Ovary (tissue), 3 donors: ENCODE measurements at regions not wholly inside any gene's neighbourhood (a gene's known extent, or its start where the extent isn't known, plus 50 kb on each side); places are given as distances from the start of the nearest gene placed in this dataset.

Source experiments
- EP300 ChIP-seq: sonication (generic); formaldehyde crosslinking; IDR thresholded peaks from one replicate; pipeline ENCODE4 v1.6.1; 2017; ENCODE audit warnings: antibody characterized with exemption
- POLR2A ChIP-seq: fragments of 450-650 bp; IDR thresholded peaks from one replicate; pipeline ENCODE4 v1.6.1; 2017; ENCODE audit warnings: antibody characterized with exemption, mild to moderate bottlenecking, moderate library complexity
- TF ChIP-seq, protein P1 (sequence below), 3 donors: fragments of 450-650 bp in 2 of 3; fragments of 200-600 bp in 1 of 3; IDR thresholded peaks; one replicate each; pipeline versions ENCODE4 v1.5.1 to v1.8.0; 2016 to 2022; ENCODE audit warnings: antibody characterized with exemption in 3 of 3, mild to moderate bottlenecking in 1 of 3
- donor health status: DM: no; HTN: no; CAD: no.

- TF ChIP-seq, protein P1, sequence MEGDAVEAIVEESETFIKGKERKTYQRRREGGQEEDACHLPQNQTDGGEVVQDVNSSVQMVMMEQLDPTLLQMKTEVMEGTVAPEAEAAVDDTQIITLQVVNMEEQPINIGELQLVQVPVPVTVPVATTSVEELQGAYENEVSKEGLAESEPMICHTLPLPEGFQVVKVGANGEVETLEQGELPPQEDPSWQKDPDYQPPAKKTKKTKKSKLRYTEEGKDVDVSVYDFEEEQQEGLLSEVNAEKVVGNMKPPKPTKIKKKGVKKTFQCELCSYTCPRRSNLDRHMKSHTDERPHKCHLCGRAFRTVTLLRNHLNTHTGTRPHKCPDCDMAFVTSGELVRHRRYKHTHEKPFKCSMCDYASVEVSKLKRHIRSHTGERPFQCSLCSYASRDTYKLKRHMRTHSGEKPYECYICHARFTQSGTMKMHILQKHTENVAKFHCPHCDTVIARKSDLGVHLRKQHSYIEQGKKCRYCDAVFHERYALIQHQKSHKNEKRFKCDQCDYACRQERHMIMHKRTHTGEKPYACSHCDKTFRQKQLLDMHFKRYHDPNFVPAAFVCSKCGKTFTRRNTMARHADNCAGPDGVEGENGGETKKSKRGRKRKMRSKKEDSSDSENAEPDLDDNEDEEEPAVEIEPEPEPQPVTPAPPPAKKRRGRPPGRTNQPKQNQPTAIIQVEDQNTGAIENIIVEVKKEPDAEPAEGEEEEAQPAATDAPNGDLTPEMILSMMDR (IDR thresholded peaks at IDR 0.05) = no peak
- TF ChIP-seq POLR2A = no peak
- no peak for TF ChIP-seq EP300
Measured at GRCh38 chrX:150268839-150269355, 94.2 kb upstream of the MAMLD1 start.
